NAMALWA (cell line): ENCODE measurements at regions not wholly inside any gene's neighbourhood (a gene's known extent, or its start where the extent isn't known, plus 50 kb on each side); places are given as distances from the start of the nearest gene placed in this dataset.

Source experiments
- DNase-seq: peaks from one replicate; pipeline ENCODE4 v3.0.0-alpha.2; 2015; ENCODE audit warnings: low spot score

- DNase-seq: no peak
Observed at GRCh38 chr7:22911889-22912288, 89.2 kb upstream of the TOMM7 start.

GRCh38 chr7:22909917-22910316, 87.3 kb upstream of the TOMM7 start:
- DNase-seq: no peak

GRCh38 chr7:22907805-22908204, 85.2 kb upstream of the TOMM7 start:
- DNase-seq: no peak

- DNase-seq: no peak
Observed at GRCh38 chr7:22900784-22901183, 78.1 kb upstream of the TOMM7 start.

GRCh38 chr7:22900101-22900500, 77.5 kb upstream of the TOMM7 start:
- DNase-seq: no peak

GRCh38 chr7:22896917-22897316, 74.3 kb upstream of the TOMM7 start:
- no peak for DNase-seq

- no peak for DNase-seq
Observed at GRCh38 chr7:22895828-22896165, 73.1 kb upstream of the TOMM7 start.

GRCh38 chr7:22895140-22895827, 72.6 kb upstream of the TOMM7 start:
- no peak for DNase-seq

- DNase-seq: no peak
Observed at GRCh38 chr7:22894546-22894945, 71.9 kb upstream of the TOMM7 start.

- DNase-seq: no peak
Observed at GRCh38 chr7:22890773-22891172, 68.1 kb upstream of the TOMM7 start.

- DNase-seq: peak; percentile 95
Observed at GRCh38 chr7:22885797-22886261, 63.2 kb upstream of the TOMM7 start.

- peak; percentile 35 for DNase-seq
Observed at GRCh38 chr7:22884911-22885788, 62.5 kb upstream of the TOMM7 start.

GRCh38 chr7:22882106-22882505, 59.5 kb upstream of the TOMM7 start:
- DNase-seq: no peak

- DNase-seq: no peak
Observed at GRCh38 chr7:22879709-22880306, 57.2 kb upstream of the TOMM7 start.

- DNase-seq: no peak
Observed at GRCh38 chr7:22879280-22879679, 56.6 kb upstream of the TOMM7 start.

GRCh38 chr7:22876986-22877729, 54.5 kb upstream of the TOMM7 start:
- DNase-seq: no peak

- DNase-seq: no peak
Observed at GRCh38 chr7:22875470-22875869, 52.8 kb upstream of the TOMM7 start.

- no peak for DNase-seq
Observed at GRCh38 chr7:22874904-22875303, 52.3 kb upstream of the TOMM7 start.
